HEK293 (cell line): ENCODE measurements at regions not wholly inside any gene's neighbourhood (a gene's known extent, or its start where the extent isn't known, plus 50 kb on each side); places are given as distances from the start of the nearest gene placed in this dataset.

Source experiments
- MEIS1 ChIP-seq: sonication (generic); formaldehyde crosslinking; IDR thresholded peaks from 2 replicates; pipeline ENCODE4 v1.8.1; 2022; ENCODE audit warnings: missing genetic modification reagents, mild to moderate bottlenecking, borderline replicate concordance
- MYNN ChIP-seq: fragments of 450-650 bp; formaldehyde crosslinking; IDR thresholded peaks from 2 replicates; pipeline ENCODE4 v1.5.1; 2016; ENCODE audit warnings: missing biosample characterization, missing genetic modification characterization, borderline replicate concordance
- ZNF274 ChIP-seq, 2 experiments: fragments of 200-500 bp in 1 of 2; fragments of 450-650 bp in 1 of 2; sonication (Bioruptor generic) in 1 of 2; formaldehyde crosslinking in 1 of 2; IDR thresholded peaks; 2 replicates each; pipeline versions ENCODE4 v1.5.1 to v1.6.1; 2014 to 2016; ENCODE audit warnings: borderline replicate concordance in 1 of 2, inconsistent platforms in 1 of 2, low read length in 1 of 2, missing biosample characterization in 1 of 2, missing genetic modification characterization in 1 of 2
- ZNF404 ChIP-seq: fragments of 450-650 bp; formaldehyde crosslinking; IDR thresholded peaks from 2 replicates; pipeline ENCODE4 v1.5.1; 2017; ENCODE audit warnings: missing biosample characterization, missing genetic modification characterization
- ZNF501 ChIP-seq: fragments of 450-650 bp; formaldehyde crosslinking; IDR thresholded peaks from 2 replicates; pipeline ENCODE4 v1.5.1; 2016; ENCODE audit warnings: missing biosample characterization, missing genetic modification characterization
- ZNF76 ChIP-seq: fragments of 450-650 bp; formaldehyde crosslinking; IDR thresholded peaks from 2 replicates; pipeline ENCODE4; 2016; ENCODE audit warnings: low read depth, missing biosample characterization, missing genetic modification characterization, borderline replicate concordance
- ZNF776 ChIP-seq: fragments of 450-650 bp; formaldehyde crosslinking; IDR thresholded peaks from 2 replicates; pipeline ENCODE4 v1.5.0; 2017; ENCODE audit warnings: missing biosample characterization, missing genetic modification characterization, borderline replicate concordance
- ZNF791 ChIP-seq: fragments of 450-650 bp; formaldehyde crosslinking; IDR thresholded peaks from 2 replicates; pipeline ENCODE4 v1.5.1; 2016; ENCODE audit warnings: missing biosample characterization, missing genetic modification characterization
- ZSCAN23 ChIP-seq: fragments of 450-650 bp; formaldehyde crosslinking; IDR thresholded peaks from 2 replicates; pipeline ENCODE4 v1.5.1; 2016; ENCODE audit warnings: missing biosample characterization, missing genetic modification characterization
- TF ChIP-seq, protein P1 (sequence below): fragments of 450-650 bp; formaldehyde crosslinking; IDR thresholded peaks from 2 replicates; pipeline ENCODE4 v1.5.1; 2016; ENCODE audit warnings: missing biosample characterization, missing genetic modification characterization, low read depth
- TF ChIP-seq, protein P2 (sequence below): IDR thresholded peaks from 2 replicates; pipeline ENCODE4 v1.6.1; 2011; ENCODE audit warnings: mild to moderate bottlenecking, low read depth, low read length, borderline replicate concordance
- TF ChIP-seq, protein P3 (sequence below): fragments of 450-650 bp; formaldehyde crosslinking; IDR thresholded peaks from 2 replicates; pipeline ENCODE4 v1.5.1; 2016; ENCODE audit warnings: missing biosample characterization, missing genetic modification characterization
- TF ChIP-seq, protein P4 (sequence below): fragments of 450-650 bp; formaldehyde crosslinking; IDR thresholded peaks from 2 replicates; pipeline ENCODE4 v1.5.1; 2016; ENCODE audit warnings: missing biosample characterization, missing genetic modification characterization
- TF ChIP-seq, protein P5 (sequence below): fragments of 450-650 bp; formaldehyde crosslinking; IDR thresholded peaks from 2 replicates; pipeline ENCODE4 v1.5.1; 2016; ENCODE audit warnings: missing biosample characterization, missing genetic modification characterization

DNA sequence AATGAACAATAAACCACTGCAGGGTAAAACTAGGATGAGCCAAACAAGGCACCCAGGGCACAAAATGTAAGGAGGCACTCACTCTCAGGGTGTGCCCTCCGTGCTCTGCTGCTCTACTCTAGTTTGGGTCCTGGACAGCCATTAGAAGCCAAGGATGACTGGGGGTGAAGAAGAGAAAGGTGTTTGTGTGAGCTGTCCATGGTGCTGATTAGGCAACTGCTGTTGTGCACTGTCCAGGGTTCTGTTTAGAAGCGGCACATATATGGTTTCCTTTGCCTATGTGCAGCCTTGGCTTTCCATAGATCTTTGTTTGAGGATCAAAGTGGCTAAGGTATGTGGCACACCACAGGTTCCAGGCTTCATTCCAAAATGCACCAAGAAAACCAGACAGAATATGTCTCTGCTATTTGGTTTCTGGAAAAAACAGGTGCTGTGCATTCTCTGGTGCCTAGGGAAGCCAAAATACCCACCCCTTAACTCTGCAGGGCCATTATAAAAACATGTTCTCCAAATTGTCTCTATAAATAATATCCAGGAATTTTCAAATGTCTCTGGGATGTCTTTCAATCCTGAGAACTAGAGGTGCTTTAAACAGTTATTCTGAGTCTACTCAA lies 123.5 kb downstream of the CBLN1 start:
- TF ChIP-seq, protein P1, sequence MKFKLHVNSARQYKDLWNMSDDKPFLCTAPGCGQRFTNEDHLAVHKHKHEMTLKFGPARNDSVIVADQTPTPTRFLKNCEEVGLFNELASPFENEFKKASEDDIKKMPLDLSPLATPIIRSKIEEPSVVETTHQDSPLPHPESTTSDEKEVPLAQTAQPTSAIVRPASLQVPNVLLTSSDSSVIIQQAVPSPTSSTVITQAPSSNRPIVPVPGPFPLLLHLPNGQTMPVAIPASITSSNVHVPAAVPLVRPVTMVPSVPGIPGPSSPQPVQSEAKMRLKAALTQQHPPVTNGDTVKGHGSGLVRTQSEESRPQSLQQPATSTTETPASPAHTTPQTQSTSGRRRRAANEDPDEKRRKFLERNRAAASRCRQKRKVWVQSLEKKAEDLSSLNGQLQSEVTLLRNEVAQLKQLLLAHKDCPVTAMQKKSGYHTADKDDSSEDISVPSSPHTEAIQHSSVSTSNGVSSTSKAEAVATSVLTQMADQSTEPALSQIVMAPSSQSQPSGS: no peak
- TF ChIP-seq, protein P2, sequence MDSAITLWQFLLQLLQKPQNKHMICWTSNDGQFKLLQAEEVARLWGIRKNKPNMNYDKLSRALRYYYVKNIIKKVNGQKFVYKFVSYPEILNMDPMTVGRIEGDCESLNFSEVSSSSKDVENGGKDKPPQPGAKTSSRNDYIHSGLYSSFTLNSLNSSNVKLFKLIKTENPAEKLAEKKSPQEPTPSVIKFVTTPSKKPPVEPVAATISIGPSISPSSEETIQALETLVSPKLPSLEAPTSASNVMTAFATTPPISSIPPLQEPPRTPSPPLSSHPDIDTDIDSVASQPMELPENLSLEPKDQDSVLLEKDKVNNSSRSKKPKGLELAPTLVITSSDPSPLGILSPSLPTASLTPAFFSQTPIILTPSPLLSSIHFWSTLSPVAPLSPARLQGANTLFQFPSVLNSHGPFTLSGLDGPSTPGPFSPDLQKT: no peak
- TF ChIP-seq ZSCAN23 (tag by site-specific recombination) (no peak), ZNF791 (no peak), ZNF501 (tag by site-specific recombination) (no peak), ZNF404 (tag by site-specific recombination) (no peak), ZNF776 (no peak), ZNF274 (IDR thresholded peaks at IDR 0.05; ENCODE audit: low read length) (no peak), ZNF274 (tag by site-specific recombination; IDR thresholded peaks at IDR 0.05; ENCODE audit: borderline replicate concordance) (no peak), ZNF76 (tag by site-specific recombination) (no peak), MYNN (tag by site-specific recombination) (no peak), MEIS1 (CRISPR knock-in tag) (peak; percentile 29; the same call in 1 of the 2 replicates)
- TF ChIP-seq, protein P3, sequence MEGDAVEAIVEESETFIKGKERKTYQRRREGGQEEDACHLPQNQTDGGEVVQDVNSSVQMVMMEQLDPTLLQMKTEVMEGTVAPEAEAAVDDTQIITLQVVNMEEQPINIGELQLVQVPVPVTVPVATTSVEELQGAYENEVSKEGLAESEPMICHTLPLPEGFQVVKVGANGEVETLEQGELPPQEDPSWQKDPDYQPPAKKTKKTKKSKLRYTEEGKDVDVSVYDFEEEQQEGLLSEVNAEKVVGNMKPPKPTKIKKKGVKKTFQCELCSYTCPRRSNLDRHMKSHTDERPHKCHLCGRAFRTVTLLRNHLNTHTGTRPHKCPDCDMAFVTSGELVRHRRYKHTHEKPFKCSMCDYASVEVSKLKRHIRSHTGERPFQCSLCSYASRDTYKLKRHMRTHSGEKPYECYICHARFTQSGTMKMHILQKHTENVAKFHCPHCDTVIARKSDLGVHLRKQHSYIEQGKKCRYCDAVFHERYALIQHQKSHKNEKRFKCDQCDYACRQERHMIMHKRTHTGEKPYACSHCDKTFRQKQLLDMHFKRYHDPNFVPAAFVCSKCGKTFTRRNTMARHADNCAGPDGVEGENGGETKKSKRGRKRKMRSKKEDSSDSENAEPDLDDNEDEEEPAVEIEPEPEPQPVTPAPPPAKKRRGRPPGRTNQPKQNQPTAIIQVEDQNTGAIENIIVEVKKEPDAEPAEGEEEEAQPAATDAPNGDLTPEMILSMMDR (tag by site-specific recombination): no peak
- TF ChIP-seq, protein P4, sequence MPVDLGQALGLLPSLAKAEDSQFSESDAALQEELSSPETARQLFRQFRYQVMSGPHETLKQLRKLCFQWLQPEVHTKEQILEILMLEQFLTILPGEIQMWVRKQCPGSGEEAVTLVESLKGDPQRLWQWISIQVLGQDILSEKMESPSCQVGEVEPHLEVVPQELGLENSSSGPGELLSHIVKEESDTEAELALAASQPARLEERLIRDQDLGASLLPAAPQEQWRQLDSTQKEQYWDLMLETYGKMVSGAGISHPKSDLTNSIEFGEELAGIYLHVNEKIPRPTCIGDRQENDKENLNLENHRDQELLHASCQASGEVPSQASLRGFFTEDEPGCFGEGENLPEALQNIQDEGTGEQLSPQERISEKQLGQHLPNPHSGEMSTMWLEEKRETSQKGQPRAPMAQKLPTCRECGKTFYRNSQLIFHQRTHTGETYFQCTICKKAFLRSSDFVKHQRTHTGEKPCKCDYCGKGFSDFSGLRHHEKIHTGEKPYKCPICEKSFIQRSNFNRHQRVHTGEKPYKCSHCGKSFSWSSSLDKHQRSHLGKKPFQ: no peak
- TF ChIP-seq, protein P5, sequence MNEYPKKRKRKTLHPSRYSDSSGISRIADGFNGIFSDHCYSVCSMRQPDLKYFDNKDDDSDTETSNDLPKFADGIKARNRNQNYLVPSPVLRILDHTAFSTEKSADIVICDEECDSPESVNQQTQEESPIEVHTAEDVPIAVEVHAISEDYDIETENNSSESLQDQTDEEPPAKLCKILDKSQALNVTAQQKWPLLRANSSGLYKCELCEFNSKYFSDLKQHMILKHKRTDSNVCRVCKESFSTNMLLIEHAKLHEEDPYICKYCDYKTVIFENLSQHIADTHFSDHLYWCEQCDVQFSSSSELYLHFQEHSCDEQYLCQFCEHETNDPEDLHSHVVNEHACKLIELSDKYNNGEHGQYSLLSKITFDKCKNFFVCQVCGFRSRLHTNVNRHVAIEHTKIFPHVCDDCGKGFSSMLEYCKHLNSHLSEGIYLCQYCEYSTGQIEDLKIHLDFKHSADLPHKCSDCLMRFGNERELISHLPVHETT (tag by site-specific recombination): no peak
